GM23338 (cell line): ENCODE measurements at regions not wholly inside any gene's neighbourhood (a gene's known extent, or its start where the extent isn't known, plus 50 kb on each side); places are given as distances from the start of the nearest gene placed in this dataset.

Source experiments
- ATAC-seq: fragments of 200-7000 bp; cut with Tn5 transposase; 3 replicates; pipeline ENCODE4 v1.9.1; 2020
- DNase-seq: peaks from one replicate; pipeline ENCODE4 v3.0.0-alpha.2; 2015; ENCODE audit warnings: low spot score
- H2AFZ ChIP-seq: fragments of 200-600 bp; sonication (generic); 2 replicates; pipeline ENCODE4 v1.8.0; 2016; ENCODE audit warnings: antibody characterized with exemption, mild to moderate bottlenecking, moderate library complexity
- H3F3A ChIP-seq: fragments of 200-600 bp; sonication (generic); replicated peaks from 2 replicates; pipeline ENCODE4 v1.8.0; 2017; ENCODE audit warnings: antibody characterized with exemption, mixed run types, low read depth
- H3K27ac ChIP-seq: fragments of 200-600 bp; sonication (generic); 2 replicates; pipeline ENCODE4 v1.6.1; 2016; ENCODE audit warnings: low read depth
- H3K27me3 ChIP-seq: fragments of 200-600 bp; sonication (generic); 2 replicates; pipeline ENCODE4 v1.8.0; 2016; ENCODE audit warnings: mild to moderate bottlenecking, mixed run types, moderate library complexity; ENCODE audit not compliant: insufficient read depth
- H3K36me3 ChIP-seq: fragments of 200-600 bp; sonication (generic); 2 replicates; pipeline ENCODE4 v1.8.0; 2016; ENCODE audit warnings: mild to moderate bottlenecking; ENCODE audit not compliant: insufficient read depth
- H3K4me1 ChIP-seq: fragments of 200-600 bp; sonication (generic); 2 replicates; pipeline ENCODE4 v1.8.0; 2016; ENCODE audit warnings: mild to moderate bottlenecking, moderate library complexity; ENCODE audit not compliant: insufficient read depth
- H3K4me2 ChIP-seq: fragments of 200-600 bp; sonication (generic); 2 replicates; pipeline ENCODE4 v1.7.1; 2017; ENCODE audit warnings: mixed run types
- H3K4me3 ChIP-seq: fragments of 200-600 bp; sonication (generic); 2 replicates; pipeline ENCODE4 v1.6.1; 2016; ENCODE audit warnings: mixed run types
- H3K79me2 ChIP-seq: fragments of 200-600 bp; sonication (generic); replicated peaks from 2 replicates; pipeline ENCODE4 v1.8.0; 2017; ENCODE audit warnings: mild to moderate bottlenecking; ENCODE audit not compliant: insufficient read depth
- H3K9me2 ChIP-seq: fragments of 200-600 bp; sonication (generic); 2 replicates; pipeline ENCODE4 v1.8.0; 2017; ENCODE audit not compliant: insufficient read depth
- H4K20me1 ChIP-seq: fragments of 200-600 bp; sonication (generic); replicated peaks from 2 replicates; pipeline ENCODE4 v1.8.0; 2017; ENCODE audit warnings: mild to moderate bottlenecking; ENCODE audit not compliant: insufficient read depth
- H3K27ac Mint-ChIP-seq: 2 replicates; pipeline ENCODE4 v1.8.0; 2020; ENCODE audit warnings: inconsistent platforms, mild to moderate bottlenecking, moderate library complexity, mixed read lengths
- H3K27me3 Mint-ChIP-seq: 3 replicates; pipeline ENCODE4 v1.8.0; 2022; ENCODE audit warnings: low read depth, mild to moderate bottlenecking, moderate library complexity, mixed read lengths, inconsistent platforms; ENCODE audit not compliant: insufficient read depth, poor library complexity
- H3K36me3 Mint-ChIP-seq: 3 replicates; pipeline ENCODE4 v1.8.0; 2021; ENCODE audit warnings: low read depth, mild to moderate bottlenecking, inconsistent platforms, moderate library complexity, mixed read lengths
- H3K4me1 Mint-ChIP-seq: 3 replicates; pipeline ENCODE4 v1.8.0; 2020; ENCODE audit warnings: mild to moderate bottlenecking, inconsistent platforms, mixed read lengths
- H3K4me3 Mint-ChIP-seq: 3 replicates; pipeline ENCODE4 v1.8.0; 2021; ENCODE audit warnings: moderate library complexity, mild to moderate bottlenecking, inconsistent platforms, mixed read lengths
- H3K9me3 Mint-ChIP-seq: 3 replicates; pipeline ENCODE4 v1.8.0; 2020; ENCODE audit warnings: moderate library complexity, mild to moderate bottlenecking, inconsistent platforms, mixed read lengths
- CREB1 ChIP-seq: fragments of 250-450 bp; sonication (Bioruptor Pico); IDR thresholded peaks from 2 replicates; pipeline ENCODE4 v1.5.0; 2020; ENCODE audit warnings: low read depth, mild to moderate bottlenecking, moderate library complexity
- CTCF ChIP-seq, 2 experiments: fragments of 200-600 bp in 1 of 2; sonication (generic) in 1 of 2; conservative IDR thresholded peaks; 2 replicates each; pipeline versions ENCODE4 v1.5.1 to v1.6.1; 2016 to 2017; ENCODE audit warnings: antibody characterized with exemption in 2 of 2, low read depth in 2 of 2, mild to moderate bottlenecking in 2 of 2, moderate library complexity in 1 of 2
- EZH2 ChIP-seq: fragments of 200-600 bp; sonication (generic); IDR thresholded peaks from one replicate; pipeline ENCODE4 v1.8.0; 2017; ENCODE audit warnings: antibody characterized with exemption, mild to moderate bottlenecking, low read depth; ENCODE audit not compliant: unreplicated experiment
- EZH2phosphoT487 ChIP-seq: fragments of 200-600 bp; sonication (generic); IDR thresholded peaks from one replicate; pipeline ENCODE4 v1.8.1; 2018; ENCODE audit warnings: antibody characterized with exemption; ENCODE audit not compliant: unreplicated experiment
- JUNB ChIP-seq: IDR thresholded peaks from one replicate; pipeline ENCODE4 v1.6.1; 2016; ENCODE audit warnings: antibody characterized with exemption; ENCODE audit not compliant: unreplicated experiment
- NANOG ChIP-seq: IDR thresholded peaks from 2 replicates; pipeline ENCODE4 v1.6.1; 2016; ENCODE audit warnings: antibody characterized with exemption, borderline replicate concordance
- POLR2AphosphoS5 ChIP-seq: IDR thresholded peaks from 2 replicates; pipeline ENCODE4 v1.6.1; 2016; ENCODE audit warnings: antibody characterized with exemption, low read depth
- REST ChIP-seq: IDR thresholded peaks from one replicate; pipeline ENCODE4 v1.6.1; 2018; ENCODE audit warnings: antibody characterized with exemption; ENCODE audit not compliant: unreplicated experiment
- STAT1 ChIP-seq: IDR thresholded peaks from one replicate; pipeline ENCODE4 v1.6.1; 2016; ENCODE audit warnings: antibody characterized with exemption; ENCODE audit not compliant: unreplicated experiment
- ZNF114 ChIP-seq: fragments of 250-450 bp; sonication (Bioruptor Pico); IDR thresholded peaks from 2 replicates; pipeline ENCODE4 v1.5.0; 2020; ENCODE audit warnings: mild to moderate bottlenecking, moderate library complexity
- ZNF331 ChIP-seq: fragments of 250-450 bp; sonication (Bioruptor Pico); IDR thresholded peaks from 2 replicates; pipeline ENCODE4 v1.5.0; 2020; ENCODE audit warnings: low read depth, mild to moderate bottlenecking, moderate library complexity
- ZNF462 ChIP-seq: fragments of 250-450 bp; sonication (Bioruptor Pico); IDR thresholded peaks from 2 replicates; pipeline ENCODE4 v1.5.0; 2020; ENCODE audit warnings: mild to moderate bottlenecking, moderate library complexity
- TF ChIP-seq, protein P1 (sequence below): IDR thresholded peaks from 2 replicates; pipeline ENCODE4 v1.6.1; 2016; ENCODE audit warnings: antibody characterized with exemption

GRCh38 chr4:65968831-65969558 lies 298.7 kb upstream of the EPHA5 start:
- Histone ChIP-seq H3K27me3 (no peaks in the 10 kb centered on the region), H3K4me2 (no peak overlapping the region), H2AFZ (0 out of 2 replicates have a peak overlapping the region, but pooled peaks have one; percentile 23), H3K27ac (no peak overlapping the region), H3K9me2 (no peaks in the 10 kb centered on the region), H3K4me1 (no peaks in the 10 kb centered on the region), H3K79me2 (no peaks in the 10 kb centered on the region), H3F3A (no peaks in the 10 kb centered on the region), H4K20me1 (no peaks in the 10 kb centered on the region), H3K4me3 (no peak overlapping the region), H3K36me3 (no peaks in the 10 kb centered on the region)
- H3K27me3 Mint-ChIP-seq = no peaks in the 10 kb centered on the region
- TF ChIP-seq CREB1 (CRISPR knock-in tag) (no peak), REST (no peak), ZNF462 (CRISPR knock-in tag) (no peak), EZH2 (no peak), ZNF114 (CRISPR knock-in tag) (no peak), JUNB (no peak), ZNF331 (no peak), CTCF (conservative IDR thresholded peaks at IDR 0.05; ENCODE audit: low read depth in 2 of 2) (no peak), POLR2AphosphoS5 (no peak), STAT1 (no peak), EZH2phosphoT487 (no peak), NANOG (no peak)
- TF ChIP-seq, protein P1, sequence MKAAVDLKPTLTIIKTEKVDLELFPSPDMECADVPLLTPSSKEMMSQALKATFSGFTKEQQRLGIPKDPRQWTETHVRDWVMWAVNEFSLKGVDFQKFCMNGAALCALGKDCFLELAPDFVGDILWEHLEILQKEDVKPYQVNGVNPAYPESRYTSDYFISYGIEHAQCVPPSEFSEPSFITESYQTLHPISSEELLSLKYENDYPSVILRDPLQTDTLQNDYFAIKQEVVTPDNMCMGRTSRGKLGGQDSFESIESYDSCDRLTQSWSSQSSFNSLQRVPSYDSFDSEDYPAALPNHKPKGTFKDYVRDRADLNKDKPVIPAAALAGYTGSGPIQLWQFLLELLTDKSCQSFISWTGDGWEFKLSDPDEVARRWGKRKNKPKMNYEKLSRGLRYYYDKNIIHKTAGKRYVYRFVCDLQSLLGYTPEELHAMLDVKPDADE = no peak
- H3K4me1 Mint-ChIP-seq = no peaks in the 10 kb centered on the region
- no peak for DNase-seq
- no peaks in the 10 kb centered on the region for H3K36me3 Mint-ChIP-seq
- H3K9me3 Mint-ChIP-seq = no peaks in the 10 kb centered on the region
- no peak overlapping the region for H3K27ac Mint-ChIP-seq
- no peak overlapping the region for H3K4me3 Mint-ChIP-seq
- no peak for ATAC-seq
